ENCODE measurements at regions not wholly inside any gene's neighbourhood (a gene's known extent, or its start where the extent isn't known, plus 50 kb on each side); places are given as distances from the start of the nearest gene placed in this dataset.
"Not testable (repeated sequence)": the region's sequence is repeated elsewhere in the genome, so short reads cannot be mapped to it uniquely, and the experiment has no call there.

DNA sequence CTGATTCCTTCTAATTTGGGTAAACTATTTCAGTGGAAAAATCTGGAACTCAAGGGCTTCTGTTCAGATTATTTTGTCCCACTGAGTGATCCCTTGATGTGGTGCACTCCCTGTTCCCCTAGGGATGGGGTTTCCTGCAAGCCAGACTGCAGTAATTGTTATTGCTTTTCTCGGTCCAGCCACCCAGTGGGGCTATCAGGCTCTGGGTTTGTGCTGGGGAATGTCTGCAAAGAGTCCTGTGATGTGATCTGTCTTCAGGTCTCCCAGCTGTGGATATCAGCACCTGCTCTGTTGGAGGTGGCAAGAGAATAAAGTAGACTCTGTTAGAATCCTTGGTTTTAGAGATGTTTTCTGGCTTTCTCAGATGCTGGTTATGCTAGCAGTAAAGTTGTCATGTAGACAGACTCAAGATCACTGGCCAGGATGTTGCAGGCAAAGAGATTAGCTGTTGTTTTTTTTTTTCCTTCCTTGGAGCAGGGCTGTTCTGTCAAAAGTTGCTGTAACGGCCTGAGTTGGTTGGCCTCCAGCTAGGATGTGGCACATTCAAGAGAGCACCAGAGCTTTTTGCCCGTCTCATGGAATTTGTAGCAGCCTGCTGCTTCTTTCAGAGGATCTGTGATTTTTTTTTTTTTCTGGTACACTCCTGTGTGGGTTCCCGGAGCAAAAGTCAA lies 1314.0 kb downstream of the PCDH19 start:
- DNase-seq (ENCODE audit: low spot score), result no peak

DNA sequence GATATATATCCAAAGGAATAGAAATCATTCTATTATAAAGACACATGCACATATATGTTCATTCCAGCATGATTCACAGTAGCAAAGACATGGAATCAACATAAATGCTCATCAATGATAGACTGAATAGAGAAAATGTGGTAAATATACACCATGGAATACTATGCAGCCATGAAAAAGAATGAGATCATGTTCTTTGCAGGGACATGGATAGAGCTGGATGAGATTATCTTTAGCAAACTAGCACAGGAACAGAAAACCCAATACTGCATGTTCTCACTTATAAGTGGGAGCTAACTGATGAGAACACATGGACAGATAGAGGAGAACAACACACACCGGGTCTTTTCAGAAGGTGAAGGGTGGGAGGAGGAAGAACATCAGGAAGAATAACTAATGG lies 1318.6 kb downstream of the PCDH19 start:
- no peak for DNase-seq (ENCODE audit: low spot score)

GRCh38 chrX:99078301-99078700 lies 1331.8 kb downstream of the PCDH19 start:
- no peak for DNase-seq (ENCODE audit: low spot score)

DNA sequence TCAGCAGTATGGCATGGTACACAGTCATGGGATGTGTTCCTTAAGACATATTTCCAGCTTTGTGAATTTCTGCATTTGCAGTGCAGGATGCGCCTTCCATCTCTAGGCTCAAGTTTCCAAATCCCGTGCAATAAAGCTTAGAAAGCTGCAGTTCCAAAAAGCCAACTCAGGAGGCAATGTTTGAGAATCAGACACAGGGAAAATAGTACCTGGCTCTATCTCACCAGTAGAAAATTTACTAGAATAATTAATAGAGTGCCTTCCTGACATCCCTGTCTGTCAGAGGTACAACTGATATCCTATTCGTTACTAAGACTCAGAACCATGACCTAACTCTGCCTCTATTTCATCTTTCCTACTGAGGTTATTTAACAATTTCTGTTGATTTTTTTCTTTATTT lies 1333.0 kb downstream of the PCDH19 start:
- DNase-seq (ENCODE audit: low spot score), result no peak

- DNase-seq (ENCODE audit: low spot score), result no peak
These were observed 1336.5 kb downstream of the PCDH19 start for GRCh38 chrX:99073551-99073950.

DNA sequence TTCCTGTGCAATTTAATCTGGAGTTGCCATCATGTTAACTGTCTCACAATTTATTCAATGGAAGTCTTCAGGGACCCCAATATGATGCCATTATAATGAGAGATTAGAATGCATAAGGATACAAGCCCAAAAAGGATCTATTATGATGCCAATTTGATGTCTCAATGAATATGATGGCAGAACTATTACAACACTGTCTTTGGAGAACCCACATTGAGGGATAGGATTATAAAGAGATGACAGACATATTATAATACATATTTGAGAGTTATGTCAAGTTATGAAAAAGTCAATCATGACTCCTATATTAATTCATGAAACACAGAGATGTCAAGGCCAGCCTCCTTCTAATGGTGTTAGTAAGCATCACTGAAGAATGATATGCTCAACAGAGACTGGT lies 1358.4 kb downstream of the PCDH19 start:
- no peak for DNase-seq (ENCODE audit: low spot score)

- DNase-seq (ENCODE audit: low spot score), result no peak
These were observed 1376.7 kb downstream of the PCDH19 start for GRCh38 chrX:99033226-99033901.

DNA sequence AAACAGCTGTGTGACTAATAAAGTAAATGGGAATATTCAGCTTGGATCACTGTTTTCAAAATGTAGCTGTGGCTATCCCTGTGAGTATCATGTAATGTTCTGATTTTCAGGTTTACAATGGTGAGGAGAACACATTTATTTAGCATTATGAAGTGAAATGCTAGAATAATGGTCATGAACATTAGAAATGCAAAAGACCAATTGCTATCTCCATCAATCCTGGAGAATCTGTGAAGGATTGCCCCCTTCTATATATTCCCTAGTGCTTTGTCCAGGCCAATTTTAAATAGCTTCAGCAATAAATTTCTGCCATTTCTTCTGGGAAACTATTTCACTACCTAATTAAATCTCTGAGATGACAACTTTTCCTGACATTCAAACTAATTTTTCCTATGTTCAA lies 1399.1 kb downstream of the PCDH19 start:
- DNase-seq (ENCODE audit: low spot score), result no peak

DNA sequence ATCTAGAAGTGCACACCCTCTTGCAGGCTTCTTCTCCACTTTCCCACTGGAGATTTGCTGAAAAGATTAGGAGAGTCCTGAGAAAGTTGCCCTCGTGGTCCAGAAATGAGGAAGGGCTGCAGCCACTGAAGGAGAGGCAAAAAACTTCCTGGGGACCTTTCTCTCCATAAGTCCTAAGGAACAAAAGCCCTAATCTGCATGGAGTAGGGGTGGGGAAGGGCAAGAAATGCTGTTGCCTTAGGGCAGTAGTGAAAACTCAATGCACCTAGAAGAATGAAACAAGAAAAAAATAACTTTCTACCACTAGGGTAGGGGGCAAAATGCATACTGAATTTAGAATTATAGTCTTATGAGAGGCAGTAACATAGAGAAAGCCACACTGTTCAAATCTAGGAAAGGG lies 1408.8 kb downstream of the PCDH19 start:
- no peak for DNase-seq (ENCODE audit: low spot score)

- DNase-seq (ENCODE audit: low spot score), result no peak
These were observed 1447.1 kb downstream of the PCDH19 start for GRCh38 chrX:98962996-98963395.

DNA sequence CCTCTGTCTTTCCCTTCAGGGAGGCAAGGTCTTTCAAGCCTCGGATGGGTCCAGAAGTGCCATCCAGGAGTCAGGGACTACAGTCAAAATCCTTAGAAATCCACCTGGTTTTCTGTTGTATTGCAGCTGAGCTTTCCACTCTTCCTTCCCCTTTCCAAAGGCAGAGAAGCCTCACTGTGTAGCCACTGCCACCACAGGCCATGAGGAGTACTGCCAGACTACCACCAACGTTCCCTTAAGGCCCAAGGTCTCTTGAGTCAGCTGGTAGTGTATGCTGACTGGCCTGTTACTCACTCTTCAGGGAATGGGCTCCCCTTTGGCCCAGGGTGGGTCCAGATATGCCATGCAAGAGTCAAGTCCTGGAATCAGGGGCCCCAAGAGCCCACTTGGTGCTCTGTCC lies 1454.1 kb downstream of the PCDH19 start:
- no peak for DNase-seq (ENCODE audit: low spot score)

- no peak for DNase-seq (ENCODE audit: low spot score)
These were observed 1470.6 kb downstream of the PCDH19 start for GRCh38 chrX:98939456-98939855.

DNA sequence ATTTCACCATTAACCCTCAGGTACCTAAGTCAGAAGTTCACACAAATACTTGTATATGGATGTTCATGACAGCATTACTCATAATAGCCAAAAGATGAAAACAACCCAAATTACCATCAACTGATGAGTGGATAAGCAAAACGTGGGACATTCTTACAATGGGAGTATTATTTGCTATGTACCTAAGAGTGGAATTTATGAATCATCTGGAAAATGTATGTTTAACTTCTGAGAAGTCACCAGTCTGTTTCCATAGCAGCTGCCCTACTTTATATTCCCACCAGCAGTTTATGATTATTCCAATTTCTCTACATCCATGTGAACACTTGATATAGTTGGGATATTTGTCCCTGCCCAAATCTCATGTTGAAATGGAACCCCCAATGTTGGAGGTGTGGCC lies 1478.9 kb downstream of the PCDH19 start:
- DNase-seq (ENCODE audit: low spot score), result no peak

- DNase-seq (ENCODE audit: low spot score), result no peak
These were observed 1485.6 kb downstream of the PCDH19 start for GRCh38 chrX:98924511-98924910.

- DNase-seq (ENCODE audit: low spot score), result no peak
These were observed 1512.9 kb downstream of the PCDH19 start for GRCh38 chrX:98897191-98897590.

DNA sequence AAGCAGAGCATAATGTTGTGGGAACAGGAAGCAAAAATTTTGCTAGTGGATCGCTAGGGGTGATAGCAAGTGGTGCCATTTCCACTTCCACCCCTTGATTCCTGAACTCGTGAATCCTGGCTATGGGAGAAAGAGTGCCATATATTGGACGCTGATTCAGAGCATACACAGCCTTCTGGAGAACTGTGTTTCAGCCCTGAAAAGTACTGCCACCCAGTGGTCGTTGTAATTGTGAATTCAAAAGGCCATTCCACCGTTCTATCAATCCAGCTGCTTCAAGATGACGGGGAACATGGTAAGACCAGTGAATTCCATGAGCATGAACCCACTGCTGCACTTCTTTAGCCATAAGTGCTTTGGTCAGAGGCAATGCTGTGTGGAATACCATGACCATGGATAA lies 1559.4 kb downstream of the PCDH19 start:
- DNase-seq (ENCODE audit: low spot score), result not testable (repeated sequence)

Data from HuH-7.5 (cell line).